Pancreas (tissue), 10 donors: ENCODE measurements at regions not wholly inside any gene's neighbourhood (a gene's known extent, or its start where the extent isn't known, plus 50 kb on each side); places are given as distances from the start of the nearest gene placed in this dataset.

Experiments used
- ATAC-seq, 4 donors: fragments of 200-7000 bp; cut with Tn5 transposase; one replicate each; pipeline versions ENCODE4 v1.8.0 to v1.9.1; 2020; ENCODE audit warnings: mild to moderate bottlenecking in 4 of 4, moderate library complexity in 4 of 4
- DNase-seq, 6 donors: peaks; one replicate each; pipeline ENCODE4 v3.0.0-alpha.2; 2020
- FAIRE-seq: peaks from 2 replicates; lab custom pipeline; 2012; peaks lifted over from hg19 to GRCh38; lab: Jason Lieb, UNC
- H3K27ac ChIP-seq, 4 donors: fragments of 200-600 bp; sonication (generic); 1 replicate in 3 of 4; 2 replicates in 1 of 4; pipeline versions ENCODE4 v1.5.0 to v1.8.0; 2020
- H3K27me3 ChIP-seq, 4 donors: fragments of 200-600 bp; one replicate each; pipeline ENCODE4 v1.8.0; 2021
- H3K36me3 ChIP-seq, 3 donors: fragments of 200-600 bp; sonication (generic) in 1 of 3; one replicate each; pipeline versions ENCODE4 v1.5.0 to v1.8.0; 2020 to 2021
- H3K4me1 ChIP-seq, 3 donors: fragments of 200-600 bp; one replicate each; pipeline ENCODE4 v1.8.0; 2021
- H3K4me3 ChIP-seq, 4 donors: fragments of 200-600 bp; sonication (generic) in 2 of 4; one replicate each; pipeline versions ENCODE4 v1.5.0 to v1.8.0; 2020 to 2021
- H3K9me3 ChIP-seq, 4 donors: fragments of 200-600 bp; one replicate each; pipeline ENCODE4 v1.8.0; 2021
- WGBS, 2 donors: extraction: QIAGEN DNeasy Blood & Tissue Kit; methylation state at CpG; one replicate each; pipeline ENCODE4 v1.1.7; 2013; 5-methylcytosine and 5-hydroxymethylcytosine counted together
- intact Hi-C, 3 donors: fragments of 100-400 bp; cut with DNase I; formaldehyde crosslinking; loops; one replicate each; pipeline versions ENCODE4 v1.11.1 to v1.14.2; 2022
- TF ChIP-seq, protein P1 (sequence below), 4 donors: fragments of 200-600 bp; sonication (generic) in 3 of 4; IDR thresholded peaks; one replicate each; pipeline versions ENCODE4 v1.5.0 to v1.8.0; 2021; ENCODE audit warnings: antibody characterized with exemption in 4 of 4
- donor health status: healthy with polysubstance abuse.
- donor health status: DM: no; HTN: no; CAD: no; lungs with moderate emphysema.
- donor health status: DM: no; HTN: no; CAD: no.
- donor health status: control.
- donor health status: control.
- donor health status: Bipolar disorder and iron deficiency.
- donor health status: DM: yes; HTN: yes; CAD: no.
- donor health status: DM: no; HTN: no; CAD: no.
- donor health status: DM: no; HTN: no; CAD: no.
- donor health status: DM: yes; HTN: yes; CAD: no.

DNA sequence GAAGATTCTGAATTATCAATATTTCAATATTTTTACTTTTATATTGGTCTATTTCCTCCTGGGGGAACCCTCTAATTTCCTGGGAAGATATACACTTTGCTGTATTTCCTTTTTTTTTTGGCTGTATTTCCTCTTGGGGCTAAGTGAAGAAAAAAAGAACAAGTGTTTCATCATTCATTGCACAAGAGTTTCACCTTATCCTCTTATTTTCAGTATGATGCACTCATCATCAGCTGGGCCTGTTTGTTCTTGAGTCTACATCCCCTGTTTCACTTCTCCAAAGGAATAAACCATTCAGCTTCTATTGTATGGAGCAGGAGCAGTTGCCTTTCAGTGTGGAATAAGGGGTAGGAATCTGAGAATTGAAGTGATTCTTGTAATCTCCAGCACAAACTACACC, 210.8 kb downstream of the FAM170A start:
- no peak for FAIRE-seq
- H3K9me3 ChIP-seq, result no peaks in the 10 kb centered on the region
- no peak overlapping the region for H3K4me3 ChIP-seq
- no peak for DNase-seq
- no peaks in the 10 kb centered on the region for H3K36me3 ChIP-seq
- intact Hi-C loops, result no loop called here
- TF ChIP-seq, protein P1, sequence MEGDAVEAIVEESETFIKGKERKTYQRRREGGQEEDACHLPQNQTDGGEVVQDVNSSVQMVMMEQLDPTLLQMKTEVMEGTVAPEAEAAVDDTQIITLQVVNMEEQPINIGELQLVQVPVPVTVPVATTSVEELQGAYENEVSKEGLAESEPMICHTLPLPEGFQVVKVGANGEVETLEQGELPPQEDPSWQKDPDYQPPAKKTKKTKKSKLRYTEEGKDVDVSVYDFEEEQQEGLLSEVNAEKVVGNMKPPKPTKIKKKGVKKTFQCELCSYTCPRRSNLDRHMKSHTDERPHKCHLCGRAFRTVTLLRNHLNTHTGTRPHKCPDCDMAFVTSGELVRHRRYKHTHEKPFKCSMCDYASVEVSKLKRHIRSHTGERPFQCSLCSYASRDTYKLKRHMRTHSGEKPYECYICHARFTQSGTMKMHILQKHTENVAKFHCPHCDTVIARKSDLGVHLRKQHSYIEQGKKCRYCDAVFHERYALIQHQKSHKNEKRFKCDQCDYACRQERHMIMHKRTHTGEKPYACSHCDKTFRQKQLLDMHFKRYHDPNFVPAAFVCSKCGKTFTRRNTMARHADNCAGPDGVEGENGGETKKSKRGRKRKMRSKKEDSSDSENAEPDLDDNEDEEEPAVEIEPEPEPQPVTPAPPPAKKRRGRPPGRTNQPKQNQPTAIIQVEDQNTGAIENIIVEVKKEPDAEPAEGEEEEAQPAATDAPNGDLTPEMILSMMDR (IDR thresholded peaks at IDR 0.05), result no peak
- no peaks in the 10 kb centered on the region for H3K4me1 ChIP-seq
- no peak overlapping the region for H3K27ac ChIP-seq
- no peak for ATAC-seq
- H3K27me3 ChIP-seq, result no peaks in the 10 kb centered on the region

DNA sequence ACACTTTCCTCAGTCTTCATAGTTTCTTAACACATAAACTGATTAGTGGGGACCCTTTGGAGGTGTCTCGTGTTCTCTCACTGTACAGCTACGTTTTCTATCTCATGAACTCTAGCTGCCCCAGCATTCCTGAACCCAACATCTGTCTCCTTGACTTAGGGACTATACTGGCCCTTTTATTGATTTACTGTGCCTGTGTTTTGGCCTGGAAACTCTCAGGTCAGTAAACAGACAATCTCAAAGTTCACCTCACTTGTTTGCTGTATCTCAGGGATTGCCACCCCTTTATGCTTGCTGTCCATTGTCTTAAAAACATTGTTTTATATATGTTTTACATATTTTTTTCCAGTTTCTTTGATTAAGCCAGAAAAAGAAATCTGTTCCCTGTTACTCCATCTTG, 222.8 kb downstream of the FAM170A start:
- Histone ChIP-seq H3K27ac (no peak overlapping the region), H3K36me3 (no peaks in the 10 kb centered on the region), H3K4me3 (no peak overlapping the region), H3K4me1 (no peaks in the 10 kb centered on the region), H3K27me3 (no peaks in the 10 kb centered on the region), H3K9me3 (no peaks in the 10 kb centered on the region)
- TF ChIP-seq, protein P1 (IDR thresholded peaks at IDR 0.05), result no peak
- ATAC-seq (no peak), FAIRE-seq (no peak), DNase-seq (no peak)
- intact Hi-C loops, result no loop called here
- 8 to 9% methylated on average over 2 of the region's 2 CpGs for WGBS, 2 donors

DNA sequence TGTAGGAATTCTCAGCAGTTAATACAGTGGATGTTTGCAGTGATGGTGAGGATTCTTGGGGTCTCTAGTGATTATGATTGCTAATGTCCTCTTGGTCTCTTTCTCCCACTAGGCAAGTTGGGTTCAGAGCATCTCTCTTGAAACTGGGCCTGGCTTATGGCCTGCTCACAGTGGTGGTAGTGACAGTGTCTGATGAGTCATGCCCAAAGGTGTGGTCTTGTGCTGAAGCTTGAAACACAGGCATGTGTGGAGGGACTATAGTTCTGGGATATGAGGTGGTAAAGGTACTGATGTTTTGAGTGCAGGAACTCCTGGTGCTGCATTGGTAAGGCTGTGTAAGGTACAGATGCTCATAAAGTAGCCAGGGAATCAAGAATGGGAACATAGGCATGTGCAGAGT, 231.1 kb downstream of the FAM170A start:
- H3K27ac ChIP-seq, result no peak overlapping the region
- no peak for ATAC-seq
- FAIRE-seq, result no peak
- no peak for DNase-seq
- TF ChIP-seq, protein P1 (IDR thresholded peaks at IDR 0.05), result no peak
- H3K4me1 ChIP-seq, result no peaks in the 10 kb centered on the region
- no peak overlapping the region for H3K4me3 ChIP-seq
- H3K36me3 ChIP-seq, result no peaks in the 10 kb centered on the region
- no peaks in the 10 kb centered on the region for H3K27me3 ChIP-seq
- intact Hi-C loops, result no loop called here
- no peaks in the 10 kb centered on the region for H3K9me3 ChIP-seq

DNA sequence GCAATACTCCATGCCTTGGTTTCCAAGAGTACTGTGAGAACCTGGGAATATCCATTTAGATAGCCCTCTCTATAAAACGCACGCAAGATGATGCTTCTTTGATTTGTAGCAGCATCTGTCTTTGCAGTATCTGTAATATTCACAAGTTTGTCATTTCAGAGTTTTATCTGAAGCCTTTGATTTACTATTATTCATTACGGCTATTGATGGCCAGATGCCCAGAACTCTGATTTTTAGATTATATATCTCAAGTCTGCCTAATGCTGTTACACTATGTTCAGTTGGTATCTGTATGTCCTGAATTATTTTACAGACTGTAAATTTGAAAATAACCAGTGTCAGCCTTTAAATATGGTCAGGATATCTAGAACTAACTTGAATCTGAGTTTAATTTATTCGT, 233.3 kb downstream of the FAM170A start:
- H3K9me3 ChIP-seq, result no peaks in the 10 kb centered on the region
- FAIRE-seq (no peak), DNase-seq (no peak), ATAC-seq (no peak)
- intact Hi-C loops, result no loop called here
- TF ChIP-seq, protein P1 (IDR thresholded peaks at IDR 0.05), result no peak
- H3K4me3 ChIP-seq, result no peak overlapping the region
- no peak overlapping the region for H3K27ac ChIP-seq
- H3K36me3 ChIP-seq, result no peaks in the 10 kb centered on the region
- WGBS, 2 donors, result 58 to 78% methylated on average over 4 of the region's 4 CpGs
- no peaks in the 10 kb centered on the region for H3K27me3 ChIP-seq
- H3K4me1 ChIP-seq, result no peaks in the 10 kb centered on the region

DNA sequence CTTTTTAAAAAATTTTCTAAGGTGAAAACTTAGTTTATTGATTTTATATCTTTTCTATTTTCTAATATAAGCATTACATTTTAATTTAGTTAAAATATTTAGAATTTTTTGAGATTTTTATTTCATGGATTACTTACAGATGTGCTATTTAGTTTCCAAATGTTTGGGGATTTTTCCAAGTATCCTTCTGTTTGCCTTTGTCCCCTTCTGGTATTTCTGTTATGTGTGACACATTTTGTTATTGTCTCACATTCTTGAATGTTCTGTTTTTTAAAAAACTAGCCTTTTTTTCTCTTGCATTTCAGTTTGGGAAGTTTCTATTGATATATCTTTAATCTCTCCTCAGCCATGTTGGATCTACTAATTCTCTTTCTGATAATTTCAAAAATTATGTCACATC, 234.9 kb downstream of the FAM170A start:
- H3K27me3 ChIP-seq, result no peaks in the 10 kb centered on the region
- H3K4me3 ChIP-seq, result no peak overlapping the region
- TF ChIP-seq, protein P1 (IDR thresholded peaks at IDR 0.05), result no peak
- H3K9me3 ChIP-seq, result no peaks in the 10 kb centered on the region
- no peaks in the 10 kb centered on the region for H3K4me1 ChIP-seq
- DNase-seq (no peak), FAIRE-seq (no peak), ATAC-seq (no peak)
- intact Hi-C loops, result no loop called here
- no peak overlapping the region for H3K27ac ChIP-seq
- no peaks in the 10 kb centered on the region for H3K36me3 ChIP-seq
